Left lung (tissue), 4 donors: ENCODE measurements at regions not wholly inside any gene's neighbourhood (a gene's known extent, or its start where the extent isn't known, plus 50 kb on each side); places are given as distances from the start of the nearest gene placed in this dataset.

ENCODE experiments used
- ATAC-seq: fragments of 200-7000 bp; cut with Tn5 transposase; one replicate; pipeline ENCODE4 v1.9.1; 2020; ENCODE audit warnings: moderate library complexity
- DNase-seq, 4 donors: peaks; one replicate each; pipeline ENCODE4 v3.0.0-alpha.2; 2013 to 2020
- H3K27ac ChIP-seq, 2 donors: fragments of 200-600 bp; sonication (generic) in 1 of 2; one replicate each; pipeline versions ENCODE4 v1.5.0 to v1.8.0; 2020 to 2021
- H3K27me3 ChIP-seq, 2 donors: fragments of 200-600 bp; sonication (generic) in 1 of 2; one replicate each; pipeline versions ENCODE4 v1.5.0 to v1.8.0; 2020 to 2021
- H3K36me3 ChIP-seq, 2 donors: fragments of 200-600 bp; sonication (generic) in 1 of 2; one replicate each; pipeline versions ENCODE4 v1.5.0 to v1.8.0; 2020 to 2021
- H3K4me1 ChIP-seq, 2 donors: fragments of 200-600 bp; one replicate each; pipeline ENCODE4 v1.8.0; 2021
- H3K4me3 ChIP-seq, 2 donors: fragments of 200-600 bp; sonication (generic) in 1 of 2; one replicate each; pipeline versions ENCODE4 v1.5.0 to v1.8.0; 2020 to 2021; ENCODE audit warnings: mild to moderate bottlenecking in 1 of 2
- H3K9me3 ChIP-seq, 2 donors: fragments of 200-600 bp; sonication (generic) in 1 of 2; one replicate each; pipeline versions ENCODE4 v1.5.0 to v1.8.0; 2020 to 2021
- intact Hi-C, 2 donors: fragments of 100-400 bp; cut with DNase I; formaldehyde crosslinking; loops; one replicate each; pipeline versions ENCODE4 v1.11.2 to v1.14.2; 2022
- TF ChIP-seq, protein P1 (sequence below), 2 donors: fragments of 200-600 bp; sonication (generic) in 1 of 2; IDR thresholded peaks; one replicate each; pipeline versions ENCODE4 v1.5.0 to v1.8.0; 2021; ENCODE audit warnings: antibody characterized with exemption in 2 of 2
- donor health status: DM: no; HTN: yes; CAD: no.
- donor health status: DM: no; HTN: no; CAD: no.

DNA sequence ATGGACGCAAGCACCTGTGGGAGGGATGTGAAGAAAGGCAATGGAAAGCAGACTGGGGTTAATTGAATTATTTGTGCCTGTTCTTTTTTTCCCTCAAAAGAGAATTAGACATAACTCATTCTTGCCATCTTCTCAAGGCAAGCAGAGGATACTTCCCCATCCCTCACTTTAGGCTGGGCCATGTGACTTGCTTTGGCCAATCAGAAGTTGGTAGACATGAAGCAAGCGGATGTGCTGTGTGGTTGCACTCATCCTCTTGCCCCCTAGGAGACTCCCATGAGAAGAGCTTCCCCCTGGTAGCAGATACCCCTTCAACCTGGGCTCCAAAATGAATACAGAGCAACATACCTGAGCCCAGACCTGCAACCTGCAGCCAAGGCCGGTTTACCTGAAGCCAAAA, 124.4 kb upstream of the ZC3H12C start:
- intact Hi-C loops, result no loop called here
- no peaks in the 10 kb centered on the region for H3K9me3 ChIP-seq
- no peak overlapping the region for H3K4me3 ChIP-seq
- no peak overlapping the region for H3K27ac ChIP-seq
- TF ChIP-seq, protein P1, sequence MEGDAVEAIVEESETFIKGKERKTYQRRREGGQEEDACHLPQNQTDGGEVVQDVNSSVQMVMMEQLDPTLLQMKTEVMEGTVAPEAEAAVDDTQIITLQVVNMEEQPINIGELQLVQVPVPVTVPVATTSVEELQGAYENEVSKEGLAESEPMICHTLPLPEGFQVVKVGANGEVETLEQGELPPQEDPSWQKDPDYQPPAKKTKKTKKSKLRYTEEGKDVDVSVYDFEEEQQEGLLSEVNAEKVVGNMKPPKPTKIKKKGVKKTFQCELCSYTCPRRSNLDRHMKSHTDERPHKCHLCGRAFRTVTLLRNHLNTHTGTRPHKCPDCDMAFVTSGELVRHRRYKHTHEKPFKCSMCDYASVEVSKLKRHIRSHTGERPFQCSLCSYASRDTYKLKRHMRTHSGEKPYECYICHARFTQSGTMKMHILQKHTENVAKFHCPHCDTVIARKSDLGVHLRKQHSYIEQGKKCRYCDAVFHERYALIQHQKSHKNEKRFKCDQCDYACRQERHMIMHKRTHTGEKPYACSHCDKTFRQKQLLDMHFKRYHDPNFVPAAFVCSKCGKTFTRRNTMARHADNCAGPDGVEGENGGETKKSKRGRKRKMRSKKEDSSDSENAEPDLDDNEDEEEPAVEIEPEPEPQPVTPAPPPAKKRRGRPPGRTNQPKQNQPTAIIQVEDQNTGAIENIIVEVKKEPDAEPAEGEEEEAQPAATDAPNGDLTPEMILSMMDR (IDR thresholded peaks at IDR 0.05), result no peak
- H3K4me1 ChIP-seq, result peaks cover 5 to 20% of the 10 kb centered on the region in 2 donors
- no peak for DNase-seq
- ATAC-seq, result no peak
- H3K36me3 ChIP-seq, result no peaks in the 10 kb centered on the region
- no peaks in the 10 kb centered on the region for H3K27me3 ChIP-seq

DNA sequence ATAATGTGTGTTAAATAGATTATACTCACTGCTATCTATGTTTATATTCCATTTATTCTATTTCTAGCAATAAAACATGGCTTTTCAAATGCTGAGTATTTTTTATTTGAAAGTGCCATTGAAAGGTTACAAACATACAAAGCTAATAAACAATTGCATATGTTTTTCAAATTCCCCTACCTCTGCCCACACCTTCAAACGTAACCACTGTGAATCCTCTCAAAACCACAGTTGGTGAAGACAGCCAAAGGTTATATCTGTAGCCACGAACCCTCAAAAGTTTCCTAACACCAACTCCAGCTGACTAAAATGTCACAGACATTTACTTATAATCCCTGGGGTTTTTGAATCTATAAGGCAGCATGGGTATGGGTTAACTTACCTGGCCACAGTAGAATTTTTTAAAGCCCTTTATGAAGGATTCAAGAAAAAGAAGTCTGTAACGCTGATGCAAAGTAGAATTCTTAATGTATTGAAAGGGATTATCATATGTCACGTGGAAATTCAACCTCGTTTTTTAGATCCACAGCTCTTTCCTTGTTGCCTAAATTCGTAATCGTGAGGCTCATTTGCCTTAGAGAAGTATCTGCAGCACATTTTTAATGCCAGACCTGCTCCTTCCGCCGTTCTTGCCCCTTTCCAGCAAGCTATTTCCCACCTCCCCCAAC, 122.5 kb upstream of the ZC3H12C start:
- Histone ChIP-seq H3K27me3 (no peaks in the 10 kb centered on the region), H3K4me1 (peaks cover 5 to 20% of the 10 kb centered on the region in 2 donors), H3K36me3 (no peaks in the 10 kb centered on the region), H3K27ac (no peak overlapping the region), H3K9me3 (no peaks in the 10 kb centered on the region), H3K4me3 (no peak overlapping the region)
- no peak for DNase-seq
- TF ChIP-seq, protein P1 (IDR thresholded peaks at IDR 0.05), result no peak
- ATAC-seq, result no peak
- intact Hi-C loops, result no loop called here

DNA sequence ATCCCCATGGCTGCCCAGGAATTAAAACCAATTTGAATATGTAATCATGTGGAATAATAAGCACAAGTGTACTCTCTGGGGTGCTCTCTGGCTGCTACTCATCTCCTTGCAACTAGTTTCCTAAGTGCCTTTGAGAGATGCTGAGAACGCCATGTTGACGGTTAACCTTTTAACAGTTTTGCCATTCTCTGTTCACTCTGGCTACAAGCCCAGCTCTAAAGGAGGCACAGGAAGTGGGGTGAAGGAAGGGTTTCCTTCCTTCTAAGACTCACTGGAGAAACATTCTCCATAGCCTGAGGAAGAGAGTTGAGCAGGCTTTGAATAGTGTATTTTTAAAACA, 122.0 kb upstream of the ZC3H12C start:
- no peak overlapping the region for H3K4me3 ChIP-seq
- TF ChIP-seq, protein P1 (IDR thresholded peaks at IDR 0.05), result no peak
- peaks cover 5 to 20% of the 10 kb centered on the region in 2 donors for H3K4me1 ChIP-seq
- no peak overlapping the region for H3K27ac ChIP-seq
- no peaks in the 10 kb centered on the region for H3K27me3 ChIP-seq
- no peaks in the 10 kb centered on the region for H3K9me3 ChIP-seq
- no peaks in the 10 kb centered on the region for H3K36me3 ChIP-seq
- ATAC-seq (peak; percentile 65), DNase-seq (peak in 1 of 4 donors; percentile 20)
- intact Hi-C loops, result no loop called here

DNA sequence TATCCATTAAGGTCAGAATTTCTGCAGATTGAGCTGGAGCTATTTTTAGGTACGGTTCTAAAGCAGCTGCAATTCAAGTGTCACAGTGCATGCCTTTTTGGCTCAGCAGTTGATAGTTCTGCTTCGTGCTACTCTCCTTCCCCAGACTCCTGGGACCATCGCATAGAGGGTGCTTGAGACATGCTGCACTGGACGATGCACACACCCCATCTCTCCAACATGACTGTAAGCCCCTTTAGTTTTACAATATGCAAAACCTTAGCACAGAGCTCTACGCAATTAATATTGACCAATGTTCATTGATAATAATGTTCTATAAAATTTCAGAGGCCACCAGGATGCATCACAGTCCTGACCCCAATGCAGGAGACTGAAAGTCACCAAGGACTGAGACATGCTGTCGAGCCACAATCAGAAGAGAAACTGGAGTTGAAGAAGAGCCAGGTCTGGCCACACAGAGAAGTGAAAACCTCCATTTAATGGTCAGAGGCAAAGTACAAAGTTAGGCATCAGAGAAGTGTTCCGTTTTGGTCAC, 120.9 kb upstream of the ZC3H12C start:
- TF ChIP-seq, protein P1 (IDR thresholded peaks at IDR 0.05), result no peak
- intact Hi-C loops, result no loop called here
- H3K4me3 ChIP-seq, result no peak overlapping the region
- H3K9me3 ChIP-seq, result no peaks in the 10 kb centered on the region
- ATAC-seq (peak; percentile 33), DNase-seq (no peak)
- H3K27me3 ChIP-seq, result no peaks in the 10 kb centered on the region
- H3K4me1 ChIP-seq, result peaks cover 5 to 20% of the 10 kb centered on the region in 2 donors
- H3K27ac ChIP-seq, result no peak overlapping the region
- no peaks in the 10 kb centered on the region for H3K36me3 ChIP-seq

DNA sequence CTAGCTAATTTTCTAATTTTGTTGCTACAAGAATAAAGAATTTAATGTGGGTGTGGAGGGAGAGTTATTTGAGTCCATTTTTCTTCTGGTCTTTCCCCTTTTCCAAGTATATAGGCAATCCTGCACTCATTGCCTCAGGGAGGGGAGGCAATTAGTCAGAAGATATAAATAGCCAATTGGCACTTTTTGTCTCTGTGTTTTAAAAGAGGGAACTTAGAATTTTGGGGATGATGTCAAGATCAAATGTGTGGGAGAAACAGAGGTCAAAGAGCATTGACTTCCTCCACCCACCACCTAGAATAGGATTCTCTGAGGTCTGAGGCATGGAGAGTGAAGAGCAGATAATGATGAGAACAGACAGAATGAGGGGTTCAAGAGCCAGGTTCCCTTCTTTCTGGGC, 120.3 kb upstream of the ZC3H12C start:
- TF ChIP-seq, protein P1 (IDR thresholded peaks at IDR 0.05), result no peak
- Histone ChIP-seq H3K4me3 (no peak overlapping the region), H3K4me1 (peaks cover 5 to 20% of the 10 kb centered on the region in 2 donors), H3K9me3 (no peaks in the 10 kb centered on the region), H3K27me3 (no peaks in the 10 kb centered on the region), H3K36me3 (no peaks in the 10 kb centered on the region), H3K27ac (no peak overlapping the region)
- ATAC-seq (no peak), DNase-seq (no peak)
- intact Hi-C loops, result no loop called here
